IMR-90 (cell line): ENCODE measurements at regions not wholly inside any gene's neighbourhood (a gene's known extent, or its start where the extent isn't known, plus 50 kb on each side); places are given as distances from the start of the nearest gene placed in this dataset.

Source experiments
- ATAC-seq: fragments of 200-7000 bp; cut with Tn5 transposase; 2 replicates; pipeline ENCODE4 v1.9.1; 2020; ENCODE audit warnings: low read depth, mild to moderate bottlenecking, moderate library complexity
- BruUV-seq: library from RNA; stranded (reverse); fragments of 400-500 nt; replicated peaks from 2 replicates; lab custom pipeline; 2021; lab: Mats Ljungman, UMichigan
- CTCF ChIA-PET: fragments of 300-600 bp; formaldehyde crosslinking; extraction: SDS; loops from one replicate; lab custom pipeline; 2021; ENCODE audit warnings: antibody characterized with exemption; lab: Yijun Ruan, JAX
- POLR2A ChIA-PET: fragments of 300-600 bp; sonication (Branson Sonifier 250); formaldehyde crosslinking; loops from one replicate; lab custom pipeline; 2022; ENCODE audit warnings: antibody characterized with exemption; ENCODE audit not compliant: unreplicated experiment; lab: Charles Lee
- DNase-seq: peaks from one replicate; pipeline ENCODE4 v3.0.0; 2013
- H2AFZ ChIP-seq: replicated peaks from 2 replicates; pipeline ENCODE3; 2013; ENCODE audit warnings: low read length, mild to moderate bottlenecking; ENCODE audit not compliant: poor library complexity
- H2AK5ac ChIP-seq: 2 replicates; pipeline ENCODE4 v1.6.1; 2013; ENCODE audit warnings: low read depth, low read length, inconsistent platforms
- H2AK9ac ChIP-seq: replicated peaks from 2 replicates; pipeline ENCODE3; 2013; ENCODE audit warnings: mild to moderate bottlenecking, low read depth, low read length, moderate library complexity; ENCODE audit not compliant: poor library complexity
- H2BK120ac ChIP-seq: 2 replicates; pipeline ENCODE4 v1.6.1; 2013; ENCODE audit warnings: low read depth, low read length, inconsistent platforms
- H2BK15ac ChIP-seq: 3 replicates; pipeline ENCODE4 v1.6.1; 2013; ENCODE audit warnings: low read depth, low read length, inconsistent platforms
- H2BK20ac ChIP-seq: 2 replicates; pipeline ENCODE4 v1.6.1; 2013; ENCODE audit warnings: low read depth, mild to moderate bottlenecking, inconsistent platforms, low read length, moderate library complexity
- H2BK5ac ChIP-seq: 2 replicates; pipeline ENCODE4 v1.6.1; 2013; ENCODE audit warnings: mild to moderate bottlenecking, low read depth, low read length, inconsistent platforms; ENCODE audit not compliant: poor library complexity, severe bottlenecking
- H3K14ac ChIP-seq: replicated peaks from 2 replicates; pipeline ENCODE4 v1.6.1; 2013; ENCODE audit warnings: low read depth, low read length, inconsistent platforms
- H3K18ac ChIP-seq: 2 replicates; pipeline ENCODE4 v1.6.1; 2013; ENCODE audit warnings: low read depth, low read length, control low read depth
- H3K23ac ChIP-seq: 2 replicates; pipeline ENCODE4 v1.6.1; 2013; ENCODE audit warnings: low read depth, low read length, inconsistent platforms
- H3K27ac ChIP-seq: 2 replicates; pipeline ENCODE4 v1.5.1; 2013; ENCODE audit warnings: mild to moderate bottlenecking, control low read depth, low read length; ENCODE audit not compliant: insufficient read depth
- H3K27me3 ChIP-seq: 2 replicates; pipeline ENCODE4 v1.6.1; 2013; ENCODE audit warnings: low read length; ENCODE audit not compliant: control insufficient read depth, insufficient read depth
- H3K36me3 ChIP-seq: 2 replicates; pipeline ENCODE4 v1.6.1; 2013; ENCODE audit warnings: low read length, mixed read lengths; ENCODE audit not compliant: control insufficient read depth, insufficient read depth
- H3K4ac ChIP-seq: 2 replicates; pipeline ENCODE4 v1.6.1; 2013; ENCODE audit warnings: low read depth, low read length, inconsistent platforms
- H3K4me1 ChIP-seq: 2 replicates; pipeline ENCODE4 v1.6.1; 2013; ENCODE audit warnings: low read length, mixed read lengths; ENCODE audit not compliant: control insufficient read depth, insufficient read depth
- H3K4me2 ChIP-seq: 2 replicates; pipeline ENCODE4 v1.6.1; 2013; ENCODE audit warnings: low read depth, mild to moderate bottlenecking, control low read depth, low read length, moderate library complexity
- H3K4me3 ChIP-seq: 2 replicates; pipeline ENCODE4 v1.5.1; 2013; ENCODE audit warnings: low read depth, mild to moderate bottlenecking, control low read depth, low read length, moderate library complexity; ENCODE audit not compliant: insufficient read depth
- H3K56ac ChIP-seq: 2 replicates; pipeline ENCODE4 v1.6.1; 2013; ENCODE audit warnings: low read length, inconsistent platforms; ENCODE audit not compliant: insufficient read depth; ENCODE audit errors: extremely low read depth
- H3K79me1 ChIP-seq, 2 experiments: 2 replicates each; pipeline ENCODE4 v1.6.1; 2013; ENCODE audit warnings: low read length in 2 of 2, inconsistent platforms in 1 of 2, low read depth in 1 of 2
- H3K9ac ChIP-seq: 2 replicates; pipeline ENCODE4 v1.6.1; 2013; ENCODE audit warnings: low read depth, low read length, control low read depth
- H3K9me1 ChIP-seq: 2 replicates; pipeline ENCODE4 v1.6.1; 2013; ENCODE audit warnings: low read length, inconsistent platforms; ENCODE audit not compliant: insufficient read depth
- H3K9me3 ChIP-seq: 2 replicates; pipeline ENCODE4 v1.6.1; 2013; ENCODE audit warnings: low read length; ENCODE audit not compliant: control insufficient read depth, insufficient read depth
- H4K20me1 ChIP-seq: 2 replicates; pipeline ENCODE4 v1.6.1; 2013; ENCODE audit warnings: low read length, inconsistent platforms; ENCODE audit not compliant: insufficient read depth
- H4K5ac ChIP-seq: 2 replicates; pipeline ENCODE4 v1.6.1; 2013; ENCODE audit warnings: mild to moderate bottlenecking, low read depth, low read length, control low read depth
- H4K8ac ChIP-seq, 2 experiments: 2 replicates each; pipeline ENCODE4 v1.6.1; 2013; ENCODE audit warnings: low read depth in 2 of 2, low read length in 2 of 2, control low read depth in 1 of 2, inconsistent platforms in 1 of 2
- H4K91ac ChIP-seq: 2 replicates; pipeline ENCODE4 v1.6.1; 2013; ENCODE audit warnings: low read depth, low read length, inconsistent platforms; ENCODE audit not compliant: insufficient read depth
- BHLHE40 ChIP-seq: fragments of 150-350 bp; IDR thresholded peaks from 2 replicates; pipeline ENCODE4 v1.6.1; 2016; ENCODE audit warnings: mild to moderate bottlenecking, low read depth, low read length
- CEBPB ChIP-seq: IDR thresholded peaks from 2 replicates; pipeline ENCODE4 v1.6.1; 2012; ENCODE audit warnings: low read depth, low read length, improper control_type of control experiment
- CHD1 ChIP-seq: IDR thresholded peaks from 2 replicates; pipeline ENCODE4 v1.6.1; 2012; ENCODE audit warnings: low read depth, low read length, improper control_type of control experiment
- FOS ChIP-seq: fragments of 150-350 bp; IDR thresholded peaks from 2 replicates; pipeline ENCODE4 v1.6.1; 2016; ENCODE audit warnings: low read depth, low read length
- MAFK ChIP-seq: IDR thresholded peaks from 2 replicates; pipeline ENCODE4 v1.6.1; 2012; ENCODE audit warnings: low read depth, low read length, improper control_type of control experiment
- MAZ ChIP-seq: IDR thresholded peaks from 2 replicates; pipeline ENCODE4 v1.6.1; 2012; ENCODE audit warnings: low read depth, mild to moderate bottlenecking, low read length, improper control_type of control experiment, moderate library complexity, borderline replicate concordance
- MXI1 ChIP-seq: IDR thresholded peaks from 2 replicates; pipeline ENCODE4 v1.6.1; 2012; ENCODE audit warnings: low read depth, mild to moderate bottlenecking, low read length, moderate library complexity, borderline replicate concordance
- NFE2L2 ChIP-seq: fragments of 150-350 bp; IDR thresholded peaks from 2 replicates; pipeline ENCODE4 v1.6.1; 2016; ENCODE audit warnings: low read depth, mild to moderate bottlenecking, low read length
- POLR2A ChIP-seq: IDR thresholded peaks from 2 replicates; pipeline ENCODE4 v1.6.1; 2012; ENCODE audit warnings: mild to moderate bottlenecking, low read depth, low read length
- RAD21 ChIP-seq: IDR thresholded peaks from 2 replicates; pipeline ENCODE4 v1.6.1; 2012; ENCODE audit warnings: low read length, improper control_type of control experiment
- RCOR1 ChIP-seq: IDR thresholded peaks from 2 replicates; pipeline ENCODE4 v1.6.1; 2012; ENCODE audit warnings: mild to moderate bottlenecking, low read length, improper control_type of control experiment; ENCODE audit not compliant: insufficient replicate concordance
- RFX5 ChIP-seq: IDR thresholded peaks from 2 replicates; pipeline ENCODE4 v1.8.0; 2012; ENCODE audit warnings: low read depth, mild to moderate bottlenecking, low read length, moderate library complexity
- SMC3 ChIP-seq: fragments of 150-350 bp; IDR thresholded peaks from 2 replicates; pipeline ENCODE4 v1.6.1; 2016; ENCODE audit warnings: low read depth, mild to moderate bottlenecking, antibody characterized with exemption, low read length, moderate library complexity
- USF2 ChIP-seq: fragments of 150-350 bp; IDR thresholded peaks from 2 replicates; pipeline ENCODE4 v1.6.1; 2017; ENCODE audit warnings: mild to moderate bottlenecking, antibody characterized with exemption, low read length, low read depth
- WGBS, 2 experiments: methylation state at CpG; one replicate each; pipeline versions ENCODE4 v1.1.5 to v1.1.7; 2013; ENCODE audit warnings: missing lambda C conversion rate in 2 of 2; ENCODE audit not compliant: insufficient read length in 1 of 2; ENCODE audit errors: extremely low coverage in 2 of 2; 5-methylcytosine and 5-hydroxymethylcytosine counted together
- dilution Hi-C: fragments of 300-500 bp; cut with HindIII; formaldehyde crosslinking; loops from one replicate; pipeline ENCODE4 v1.14.3; 2018; ENCODE audit warnings: low sequenced_read_pairs; ENCODE audit not compliant: unreplicated experiment
- in situ Hi-C: fragments of 300-500 bp; cut with MboI; formaldehyde crosslinking; loops from 3 replicates; pipeline ENCODE4 v1.14.3; 2019; ENCODE audit warnings: low sequenced_read_pairs, inconsistent platforms, mixed read lengths
- intact Hi-C: fragments of 100-400 bp; cut with micrococcal nuclease; formaldehyde crosslinking; loops from 2 replicates; pipeline ENCODE4 v1.10.0; 2022
- TF ChIP-seq, protein P1 (sequence below): conservative IDR thresholded peaks from 2 replicates; pipeline ENCODE4 v1.5.1; 2012; ENCODE audit warnings: mild to moderate bottlenecking, low read depth, low read length, improper control_type of control experiment
- TF ChIP-seq, protein P2 (sequence below): fragments of 150-350 bp; IDR thresholded peaks from 2 replicates; pipeline ENCODE4 v1.6.1; 2016; ENCODE audit warnings: low read depth, mild to moderate bottlenecking, low read length, moderate library complexity, borderline replicate concordance

GRCh38 chr16:76653390-76654026, 376.3 kb downstream of the CNTNAP4 start:
- Histone ChIP-seq H3K36me3 (no peaks in the 10 kb centered on the region), H3K9me1 (no peaks in the 10 kb centered on the region), H3K4me2 (no peak overlapping the region), H3K4me1 (no peaks in the 10 kb centered on the region), H4K91ac (no peak overlapping the region), H3K4me3 (no peak overlapping the region), H3K9ac (no peak overlapping the region), H3K27ac (no peak overlapping the region), H2AFZ (no peak overlapping the region), H3K23ac (no peak overlapping the region), H3K4ac (no peak overlapping the region), H2BK5ac (no peak overlapping the region), H3K9me3 (no peaks in the 10 kb centered on the region), H3K14ac (no peak overlapping the region), H4K8ac (no peak overlapping the region), H3K27me3 (no peaks in the 10 kb centered on the region), H2BK20ac (no peak overlapping the region), H4K20me1 (no peaks in the 10 kb centered on the region), H2BK15ac (no peak overlapping the region), H2BK120ac (no peak overlapping the region), H3K18ac (no peak overlapping the region), H3K79me1 (no peaks in the 10 kb centered on the region), H2AK9ac (no peak overlapping the region), H4K5ac (no peak overlapping the region), H2AK5ac (no peak overlapping the region), H3K56ac (no peak overlapping the region)
- CTCF ChIA-PET: interaction anchor here (0.5 to 1.2 kb wide), 9 partner anchors 15 to 861 kb away, joined by 3 to 4 read pairs (median 3); no protein-coding TSS in a partner anchor
- BruUV-seq: no TSS peak
- no CpG with 5 or more reads among the region's 3 CpGs for WGBS, 2 experiments
- intact Hi-C loops: loop anchor here (5.0 kb wide), 3 partner anchors 186 to 866 kb away; no protein-coding TSS in a partner anchor
- dilution Hi-C loops: no loop called here
- in situ Hi-C loops: loop anchor here (10.0 kb wide), 1 partner anchor 869 kb away; no protein-coding TSS in a partner anchor
- ATAC-seq (no peak), DNase-seq (peak; percentile 28)
- POLR2A ChIA-PET: no interaction called here
- no peak for TF ChIP-seq NFE2L2
- no peak for TF ChIP-seq FOS
- TF ChIP-seq RCOR1: no peak
- no peak for TF ChIP-seq MAFK
- TF ChIP-seq, protein P1, sequence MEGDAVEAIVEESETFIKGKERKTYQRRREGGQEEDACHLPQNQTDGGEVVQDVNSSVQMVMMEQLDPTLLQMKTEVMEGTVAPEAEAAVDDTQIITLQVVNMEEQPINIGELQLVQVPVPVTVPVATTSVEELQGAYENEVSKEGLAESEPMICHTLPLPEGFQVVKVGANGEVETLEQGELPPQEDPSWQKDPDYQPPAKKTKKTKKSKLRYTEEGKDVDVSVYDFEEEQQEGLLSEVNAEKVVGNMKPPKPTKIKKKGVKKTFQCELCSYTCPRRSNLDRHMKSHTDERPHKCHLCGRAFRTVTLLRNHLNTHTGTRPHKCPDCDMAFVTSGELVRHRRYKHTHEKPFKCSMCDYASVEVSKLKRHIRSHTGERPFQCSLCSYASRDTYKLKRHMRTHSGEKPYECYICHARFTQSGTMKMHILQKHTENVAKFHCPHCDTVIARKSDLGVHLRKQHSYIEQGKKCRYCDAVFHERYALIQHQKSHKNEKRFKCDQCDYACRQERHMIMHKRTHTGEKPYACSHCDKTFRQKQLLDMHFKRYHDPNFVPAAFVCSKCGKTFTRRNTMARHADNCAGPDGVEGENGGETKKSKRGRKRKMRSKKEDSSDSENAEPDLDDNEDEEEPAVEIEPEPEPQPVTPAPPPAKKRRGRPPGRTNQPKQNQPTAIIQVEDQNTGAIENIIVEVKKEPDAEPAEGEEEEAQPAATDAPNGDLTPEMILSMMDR: peak; percentile 57
- no peak for TF ChIP-seq POLR2A
- no peak for TF ChIP-seq CHD1
- no peak for TF ChIP-seq BHLHE40
- TF ChIP-seq USF2: no peak
- peak; percentile 59; the same call in 1 of the 2 replicates for TF ChIP-seq SMC3
- TF ChIP-seq CEBPB: peak; percentile 75
- no peak for TF ChIP-seq RFX5
- no peak for TF ChIP-seq MXI1
- no peak for TF ChIP-seq MAZ
- TF ChIP-seq, protein P2, sequence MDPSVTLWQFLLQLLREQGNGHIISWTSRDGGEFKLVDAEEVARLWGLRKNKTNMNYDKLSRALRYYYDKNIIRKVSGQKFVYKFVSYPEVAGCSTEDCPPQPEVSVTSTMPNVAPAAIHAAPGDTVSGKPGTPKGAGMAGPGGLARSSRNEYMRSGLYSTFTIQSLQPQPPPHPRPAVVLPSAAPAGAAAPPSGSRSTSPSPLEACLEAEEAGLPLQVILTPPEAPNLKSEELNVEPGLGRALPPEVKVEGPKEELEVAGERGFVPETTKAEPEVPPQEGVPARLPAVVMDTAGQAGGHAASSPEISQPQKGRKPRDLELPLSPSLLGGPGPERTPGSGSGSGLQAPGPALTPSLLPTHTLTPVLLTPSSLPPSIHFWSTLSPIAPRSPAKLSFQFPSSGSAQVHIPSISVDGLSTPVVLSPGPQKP: no peak
- TF ChIP-seq RAD21: peak; percentile 66
